ENCODE measurements at regions not wholly inside any gene's neighbourhood (a gene's known extent, or its start where the extent isn't known, plus 50 kb on each side); places are given as distances from the start of the nearest gene placed in this dataset.
A peak's percentile ranks its signal among the peaks of the same experiment; 100 is the strongest.
"Not testable (repeated sequence)": the region's sequence is repeated elsewhere in the genome, so short reads cannot be mapped to it uniquely, and the experiment has no call there.

DNA sequence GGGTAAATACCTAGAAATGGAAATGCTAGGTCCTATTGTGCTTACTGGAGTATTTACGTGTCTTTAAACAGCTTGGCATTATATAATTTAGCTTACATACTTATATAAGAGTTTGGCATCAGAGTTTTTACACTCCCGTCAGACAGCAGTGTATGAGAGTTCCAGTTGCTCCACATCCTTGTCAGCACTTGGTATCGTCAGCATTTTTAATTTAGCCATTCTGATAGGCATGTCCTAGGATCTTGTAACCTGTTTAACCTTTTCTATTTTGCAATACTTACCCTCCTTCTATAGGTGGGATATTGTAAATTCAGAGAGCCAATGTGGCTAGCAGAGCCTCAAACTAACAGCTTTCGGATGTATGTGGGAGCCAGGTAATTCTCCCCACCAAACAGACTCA lies 228.3 kb upstream of the EEF2KMT start:
- no peak for DNase-seq (ENCODE audit: low read depth in 2 of 2)

DNA sequence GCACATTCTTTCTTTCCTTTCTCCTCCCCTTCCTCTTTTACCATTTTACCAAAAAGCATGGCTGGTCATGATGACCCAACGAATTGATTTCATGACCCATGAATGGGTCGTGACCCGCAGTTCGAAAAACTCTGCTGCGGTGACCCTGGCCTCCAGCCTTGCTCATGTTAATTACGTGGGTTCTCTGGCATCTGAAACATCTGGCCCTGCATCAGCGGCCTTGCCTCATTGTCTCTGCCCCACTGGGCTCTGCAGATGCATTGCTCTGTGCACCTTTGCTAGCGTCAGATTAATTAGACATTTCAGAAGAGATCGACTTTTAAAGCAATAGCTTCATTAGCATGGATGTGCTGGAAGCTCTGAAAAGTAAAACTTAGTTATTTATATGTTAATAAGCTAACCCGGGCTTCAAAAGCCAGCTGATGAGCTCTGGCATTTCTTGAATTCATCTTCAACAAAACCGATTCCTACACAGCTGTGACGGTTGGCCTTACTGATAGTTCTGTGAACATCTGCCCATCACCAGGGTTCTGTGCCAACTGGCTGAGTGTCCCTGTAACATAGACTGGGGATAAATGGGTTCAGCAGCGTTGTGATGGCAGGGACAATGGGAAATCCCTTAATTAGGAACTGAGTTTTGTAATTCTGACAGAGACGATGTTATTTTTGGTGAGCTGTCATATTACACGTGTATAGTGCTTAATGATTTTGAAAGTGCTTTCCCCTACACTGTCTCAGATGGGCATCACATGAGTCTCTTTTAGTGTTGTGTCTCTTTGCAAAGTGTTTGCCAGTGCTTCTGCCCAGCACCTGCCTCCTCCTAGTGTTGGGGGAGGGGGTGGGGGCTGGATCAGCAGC lies 225.9 kb upstream of the EEF2KMT start:
- DNase-seq (ENCODE audit: low read depth in 2 of 2) = no peak

DNA sequence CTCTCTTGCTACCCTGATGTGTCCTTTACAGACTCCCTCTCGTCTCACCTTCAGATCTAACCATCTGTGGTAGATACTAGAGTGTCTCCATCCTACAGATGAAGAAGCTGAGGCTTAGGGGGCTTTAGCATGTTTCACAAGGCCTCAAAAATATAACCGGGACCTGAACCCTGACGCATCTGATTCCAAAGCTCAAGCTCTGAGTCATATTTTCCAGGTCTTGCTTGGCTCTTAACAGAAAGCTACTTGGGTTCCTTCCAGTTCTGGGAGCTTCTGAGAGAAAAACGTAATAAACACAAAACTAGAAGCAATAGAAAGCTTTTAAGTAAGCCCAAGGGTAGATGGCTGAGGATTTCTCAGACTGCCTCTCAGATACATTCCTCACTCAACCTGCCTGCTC lies 224.3 kb upstream of the EEF2KMT start:
- no peak for DNase-seq (ENCODE audit: low read depth in 2 of 2)

GRCh38 chr16:5319799-5320198 lies 222.2 kb upstream of the EEF2KMT start:
- DNase-seq (ENCODE audit: low read depth in 2 of 2) = no peak

DNA sequence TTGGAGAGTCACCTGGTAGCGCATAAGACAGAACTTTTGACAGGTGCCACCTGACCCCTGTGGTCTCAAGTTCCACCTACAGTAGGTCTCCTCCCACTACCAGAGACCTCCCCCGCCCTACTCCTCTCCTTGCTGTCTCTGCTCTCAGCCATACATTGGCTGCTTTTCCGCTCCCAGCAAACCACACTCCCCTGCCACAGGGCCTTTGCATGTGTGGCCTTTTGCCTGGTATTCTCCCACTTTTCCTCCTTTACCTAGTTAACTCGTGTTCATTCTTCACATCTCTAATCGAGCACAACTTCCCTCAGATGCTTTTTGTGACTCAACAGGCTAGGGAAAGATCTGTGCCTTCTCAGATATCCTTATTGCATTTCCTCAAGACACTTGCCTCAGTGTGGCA lies 218.3 kb upstream of the EEF2KMT start:
- no peak for DNase-seq (ENCODE audit: low read depth in 2 of 2)

DNA sequence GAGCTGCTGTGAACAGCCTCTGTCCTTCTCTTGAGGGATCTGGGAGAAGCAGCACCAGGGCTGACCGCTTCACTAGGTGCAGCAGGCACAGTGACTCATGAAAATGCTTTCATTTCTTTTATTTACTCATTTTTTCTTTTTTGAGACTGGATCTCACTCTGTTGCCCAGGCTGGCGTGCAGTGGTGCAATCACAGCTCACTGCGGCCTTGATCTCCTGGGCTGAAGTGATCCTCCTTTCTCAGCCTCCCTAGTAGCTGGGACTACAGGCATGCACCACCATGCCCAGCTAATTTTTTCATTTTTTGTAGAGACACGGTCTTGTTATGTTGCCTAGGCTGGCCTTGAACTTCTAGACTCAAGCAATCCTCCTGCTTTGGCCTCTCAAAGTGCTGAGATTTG lies 216.8 kb upstream of the EEF2KMT start:
- no peak for DNase-seq (ENCODE audit: low read depth in 2 of 2)

- DNase-seq (ENCODE audit: low read depth in 2 of 2) = no peak
These were observed 212.5 kb upstream of the EEF2KMT start for GRCh38 chr16:5309946-5310611.

GRCh38 chr16:5305023-5305422 lies 207.4 kb upstream of the EEF2KMT start:
- DNase-seq (ENCODE audit: low read depth in 2 of 2) = no peak

DNA sequence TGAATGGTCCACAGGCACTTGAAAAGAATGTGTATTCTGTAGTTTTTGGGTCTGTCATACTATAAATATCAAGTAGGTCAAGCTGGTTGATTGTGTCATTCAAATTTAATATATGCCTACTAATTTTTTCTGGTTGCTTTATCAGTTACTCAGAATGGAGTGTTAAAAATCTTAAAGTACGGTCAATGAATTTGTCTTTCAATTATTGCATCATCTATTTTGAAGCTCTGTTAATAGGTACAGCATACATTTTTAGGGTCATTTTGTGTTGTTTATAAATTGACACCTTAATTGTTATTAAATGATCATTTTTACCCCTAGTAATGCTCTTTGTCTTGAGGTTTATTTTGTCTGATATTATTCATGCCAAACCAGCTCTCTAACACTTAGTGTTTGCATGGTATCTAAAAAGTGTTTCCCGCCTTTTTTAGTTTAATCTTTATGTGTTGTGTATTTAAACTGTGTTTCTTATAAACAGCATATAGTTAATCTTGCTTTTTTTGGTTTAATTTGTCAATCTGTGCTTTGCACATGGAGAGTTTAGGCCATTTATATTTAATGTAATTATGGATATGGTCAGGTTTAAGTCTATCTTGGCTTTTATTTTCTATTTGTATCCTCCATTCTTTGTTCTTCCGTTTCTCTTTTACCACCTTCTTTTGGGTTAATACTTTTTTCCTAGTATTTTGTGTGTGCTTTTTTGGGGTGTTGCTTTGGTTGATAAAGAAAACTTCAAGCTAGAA lies 204.9 kb upstream of the EEF2KMT start:
- DNase-seq (ENCODE audit: low read depth in 2 of 2) = no peak

- DNase-seq (ENCODE audit: low read depth in 2 of 2) = no peak
These were observed 200.6 kb upstream of the EEF2KMT start for GRCh38 chr16:5298202-5298601.

DNA sequence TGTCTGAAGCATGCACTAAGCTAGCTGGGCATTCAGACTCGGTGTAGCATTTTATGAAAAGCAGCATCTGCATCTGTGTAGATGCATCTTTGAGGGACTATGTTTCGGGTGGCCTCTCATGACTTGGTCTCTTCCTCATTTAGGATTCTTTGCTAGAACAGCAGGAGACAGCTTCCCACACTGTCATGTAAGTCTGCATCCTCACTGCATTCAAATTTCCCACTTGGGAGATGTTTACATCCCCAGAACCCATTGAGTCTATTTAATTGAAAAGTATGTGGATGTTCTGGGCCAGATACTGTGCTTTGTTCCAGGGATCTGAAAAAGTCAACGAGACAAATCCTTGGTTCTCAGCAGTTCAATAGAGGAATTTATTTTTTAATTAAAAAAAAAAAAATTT lies 198.6 kb upstream of the EEF2KMT start:
- DNase-seq (ENCODE audit: low read depth in 2 of 2) = no peak

DNA sequence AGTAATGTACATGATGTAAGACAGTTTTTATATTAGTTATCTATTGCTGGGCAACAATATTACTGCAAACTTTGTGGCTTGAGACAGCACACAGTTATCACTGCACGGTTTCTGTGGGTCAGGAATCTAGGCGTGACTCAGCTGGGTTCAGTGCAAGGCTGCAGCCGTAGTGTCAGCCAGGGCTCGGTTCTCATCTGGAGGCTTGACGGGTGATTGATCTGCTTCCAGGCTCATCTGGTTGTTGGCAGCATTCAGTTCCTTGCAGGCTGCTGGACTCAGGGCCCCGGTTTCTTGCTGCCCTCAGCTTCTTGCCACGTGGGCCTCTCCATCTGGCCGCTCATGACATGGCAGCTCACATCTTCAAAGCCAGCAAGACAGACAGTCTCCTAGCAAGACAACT lies 197.7 kb upstream of the EEF2KMT start:
- DNase-seq (ENCODE audit: low read depth in 2 of 2) = not testable (repeated sequence)

DNA sequence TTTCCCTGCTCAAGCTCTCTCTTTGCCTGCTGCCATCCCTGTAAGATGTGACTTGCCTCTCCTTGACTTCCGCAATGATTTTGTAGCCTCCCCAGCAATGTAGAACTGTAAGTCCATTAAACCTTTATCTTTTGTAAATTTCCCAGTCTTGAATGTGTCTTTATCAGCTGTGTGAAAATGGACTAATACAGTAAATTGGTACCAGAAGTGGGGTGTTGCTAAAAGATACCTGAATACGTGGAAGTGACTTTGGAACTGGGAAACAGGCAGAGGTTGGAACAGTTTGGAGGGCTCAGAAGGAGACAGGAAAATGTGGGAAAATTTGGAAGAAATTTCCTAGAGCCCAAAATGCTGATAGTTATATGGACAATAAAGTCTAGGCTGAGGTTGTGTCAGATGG lies 184.6 kb upstream of the EEF2KMT start:
- DNase-seq (ENCODE audit: low read depth in 2 of 2) = not testable (repeated sequence)

GRCh38 chr16:5257462-5257861 lies 159.9 kb upstream of the EEF2KMT start:
- DNase-seq (ENCODE audit: low read depth in 2 of 2) = no peak

GRCh38 chr16:5252791-5253190 lies 155.2 kb upstream of the EEF2KMT start:
- DNase-seq (ENCODE audit: low read depth in 2 of 2) = no peak

- not testable (repeated sequence) for DNase-seq (ENCODE audit: low read depth in 2 of 2)
These were observed 149.8 kb upstream of the EEF2KMT start for GRCh38 chr16:5247403-5247802.

- DNase-seq (ENCODE audit: low read depth in 2 of 2) = not testable (repeated sequence)
These were observed 142.7 kb upstream of the EEF2KMT start for GRCh38 chr16:5240278-5240626.

GRCh38 chr16:5239472-5240277 lies 142.1 kb upstream of the EEF2KMT start:
- peak in 1 of 2 donors; percentile 7 for DNase-seq (ENCODE audit: low read depth in 2 of 2)

DNA sequence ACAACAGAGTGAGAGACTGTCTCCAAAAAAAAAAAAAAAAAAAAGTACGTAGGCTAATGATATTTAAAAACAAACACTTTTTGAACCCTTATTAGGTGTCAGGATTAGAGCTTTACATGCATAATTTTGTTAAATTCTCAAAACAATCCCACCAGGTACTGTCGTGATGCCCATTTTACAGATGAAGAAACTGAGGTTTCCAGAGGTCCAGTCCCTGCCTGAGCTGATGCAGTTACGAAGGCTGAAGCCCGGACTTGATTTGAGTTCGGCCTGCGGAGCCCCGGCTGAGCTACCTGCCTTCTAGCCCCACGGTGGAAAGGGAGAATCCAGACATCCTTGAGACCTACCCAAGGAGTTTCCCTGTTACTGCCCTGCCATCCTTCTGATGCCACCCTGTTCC lies 137.5 kb upstream of the EEF2KMT start:
- no peak for DNase-seq (ENCODE audit: low read depth in 2 of 2)

DNA sequence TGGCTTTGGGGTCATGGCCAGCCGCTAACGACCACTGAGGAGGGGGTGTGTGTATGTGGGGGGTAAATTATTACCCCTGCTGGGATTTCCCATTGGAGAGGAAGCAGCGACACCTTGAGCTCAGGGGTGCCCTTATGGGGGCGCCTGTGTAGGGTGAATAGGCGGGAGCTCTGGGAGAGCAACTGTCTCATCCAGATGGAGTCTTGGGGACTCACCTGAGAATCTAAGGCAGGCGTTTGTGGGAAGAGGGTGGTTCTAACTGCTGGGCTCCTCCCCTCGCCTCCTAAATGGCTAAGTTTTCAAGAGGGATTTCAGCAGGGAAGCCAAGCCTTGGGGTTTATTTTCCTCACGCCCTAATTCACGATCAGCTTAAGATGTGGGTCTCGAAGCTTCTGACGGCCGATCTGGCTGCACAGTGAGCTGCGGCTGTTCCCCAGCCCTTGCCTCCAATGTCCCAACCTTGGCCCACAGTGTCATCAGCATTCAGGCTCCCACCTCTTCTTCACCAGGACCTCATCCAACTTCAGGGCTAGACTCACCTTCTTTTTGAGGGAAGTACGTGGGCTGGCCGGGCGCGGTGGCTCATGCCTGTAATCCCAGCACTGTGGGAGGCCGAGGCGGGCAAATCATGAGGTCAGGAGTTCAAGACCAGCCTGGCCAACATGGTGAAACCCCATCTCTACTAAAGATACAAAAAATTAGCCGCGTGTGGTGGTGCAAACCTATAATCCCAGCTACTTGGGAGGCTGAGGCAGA lies 136.9 kb upstream of the EEF2KMT start:
- no peak for DNase-seq (ENCODE audit: low read depth in 2 of 2)

DNA sequence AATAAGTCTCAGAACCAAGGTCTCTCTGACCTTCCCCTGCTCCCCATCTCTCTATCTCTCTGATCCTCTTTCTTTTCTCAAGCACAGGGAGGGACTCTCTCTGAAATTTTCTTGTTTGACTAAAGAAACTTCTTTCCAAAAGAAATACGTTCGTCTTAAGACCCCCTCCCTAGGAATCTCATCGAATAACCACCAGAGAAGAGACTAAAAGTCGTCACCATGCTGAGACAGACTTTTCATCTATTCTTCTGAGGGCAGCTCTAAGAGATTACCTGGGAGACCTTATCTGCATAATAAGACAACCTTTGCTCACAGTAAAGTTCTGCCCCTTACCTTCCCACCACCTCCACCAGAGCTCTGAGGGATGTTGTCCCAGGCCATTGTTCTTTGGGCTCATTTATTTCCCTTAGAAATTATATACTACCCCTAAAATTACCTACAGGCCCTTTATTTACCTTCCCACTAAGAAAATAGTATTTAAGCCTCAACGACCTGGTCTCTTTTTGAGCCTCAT lies 133.7 kb upstream of the EEF2KMT start:
- DNase-seq (ENCODE audit: low read depth in 2 of 2) = no peak

Measured in activated CD8-positive, alpha-beta memory T cell treated with anti-CD3 and anti-CD28 coated beads for 4 hours (primary cell).